ENCODE measurements at regions not wholly inside any gene's neighbourhood (a gene's known extent, or its start where the extent isn't known, plus 50 kb on each side); places are given as distances from the start of the nearest gene placed in this dataset.
A peak's percentile ranks its signal among the peaks of the same experiment; 100 is the strongest.

DNA sequence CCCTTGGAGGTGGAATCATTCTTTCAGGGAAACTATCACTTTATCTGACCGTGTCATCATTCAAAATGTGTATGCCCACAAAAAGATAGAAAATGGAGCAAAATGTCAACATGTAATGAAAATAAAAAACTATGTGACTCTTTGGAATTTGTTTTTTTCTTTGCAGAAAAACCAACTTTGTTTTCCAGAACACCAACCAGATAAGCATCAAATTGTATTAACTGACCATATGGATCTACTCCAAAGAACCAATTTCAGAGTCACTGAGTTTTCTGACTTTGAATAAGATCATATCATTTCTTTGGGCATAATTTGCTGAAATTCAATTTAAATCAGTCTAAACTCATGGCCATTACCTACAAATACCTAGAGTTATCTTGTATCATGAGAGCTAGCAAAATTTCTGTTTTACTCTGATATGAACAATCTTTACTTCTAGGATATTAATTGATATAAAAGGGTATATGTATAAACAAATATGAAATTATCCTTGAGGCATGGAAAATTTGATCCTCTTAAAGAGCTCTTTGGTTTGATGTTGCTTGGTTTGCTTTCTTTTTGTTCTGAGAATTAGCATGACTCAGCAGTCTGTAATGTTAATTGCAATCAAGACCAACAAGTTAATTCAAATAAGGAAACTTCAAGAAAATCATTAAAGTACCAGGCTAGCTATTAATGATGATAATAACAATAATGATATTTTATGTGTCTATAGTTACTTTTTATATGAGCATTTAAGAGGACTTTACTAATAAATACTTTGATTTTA is 444.4 kb upstream of the MARCKS start:
- Histone ChIP-seq H3K4me3 (no peak overlapping the region), H3K27ac (no peak overlapping the region)
- TF ChIP-seq, protein P1, sequence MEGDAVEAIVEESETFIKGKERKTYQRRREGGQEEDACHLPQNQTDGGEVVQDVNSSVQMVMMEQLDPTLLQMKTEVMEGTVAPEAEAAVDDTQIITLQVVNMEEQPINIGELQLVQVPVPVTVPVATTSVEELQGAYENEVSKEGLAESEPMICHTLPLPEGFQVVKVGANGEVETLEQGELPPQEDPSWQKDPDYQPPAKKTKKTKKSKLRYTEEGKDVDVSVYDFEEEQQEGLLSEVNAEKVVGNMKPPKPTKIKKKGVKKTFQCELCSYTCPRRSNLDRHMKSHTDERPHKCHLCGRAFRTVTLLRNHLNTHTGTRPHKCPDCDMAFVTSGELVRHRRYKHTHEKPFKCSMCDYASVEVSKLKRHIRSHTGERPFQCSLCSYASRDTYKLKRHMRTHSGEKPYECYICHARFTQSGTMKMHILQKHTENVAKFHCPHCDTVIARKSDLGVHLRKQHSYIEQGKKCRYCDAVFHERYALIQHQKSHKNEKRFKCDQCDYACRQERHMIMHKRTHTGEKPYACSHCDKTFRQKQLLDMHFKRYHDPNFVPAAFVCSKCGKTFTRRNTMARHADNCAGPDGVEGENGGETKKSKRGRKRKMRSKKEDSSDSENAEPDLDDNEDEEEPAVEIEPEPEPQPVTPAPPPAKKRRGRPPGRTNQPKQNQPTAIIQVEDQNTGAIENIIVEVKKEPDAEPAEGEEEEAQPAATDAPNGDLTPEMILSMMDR (IDR thresholded peaks at IDR 0.05), result no peak
- no peak for DNase-seq (ENCODE audit: low spot score)

DNA sequence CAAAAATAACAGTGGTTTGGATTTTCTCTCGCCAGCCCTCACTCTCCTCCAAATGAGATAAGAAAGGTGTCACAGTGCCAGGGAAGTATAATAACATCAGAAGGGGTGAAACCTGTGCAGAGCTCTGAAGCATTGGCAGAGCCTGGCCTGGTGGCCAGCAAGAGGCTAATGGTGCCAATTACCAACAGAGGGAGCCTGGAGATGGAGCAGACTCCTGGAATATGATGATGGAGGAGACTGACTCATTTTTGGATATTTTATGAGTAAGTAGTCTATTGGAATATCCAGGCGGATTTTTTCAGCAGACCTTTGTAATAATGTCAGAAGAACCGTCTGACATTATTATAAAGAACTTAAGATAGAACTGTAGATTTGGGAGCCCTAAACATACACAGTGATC is 442.6 kb upstream of the MARCKS start:
- no peak for DNase-seq (ENCODE audit: low spot score)
- TF ChIP-seq, protein P1 (IDR thresholded peaks at IDR 0.05), result peak; percentile 24
- Histone ChIP-seq H3K4me3 (no peak overlapping the region), H3K27ac (no peak overlapping the region)

DNA sequence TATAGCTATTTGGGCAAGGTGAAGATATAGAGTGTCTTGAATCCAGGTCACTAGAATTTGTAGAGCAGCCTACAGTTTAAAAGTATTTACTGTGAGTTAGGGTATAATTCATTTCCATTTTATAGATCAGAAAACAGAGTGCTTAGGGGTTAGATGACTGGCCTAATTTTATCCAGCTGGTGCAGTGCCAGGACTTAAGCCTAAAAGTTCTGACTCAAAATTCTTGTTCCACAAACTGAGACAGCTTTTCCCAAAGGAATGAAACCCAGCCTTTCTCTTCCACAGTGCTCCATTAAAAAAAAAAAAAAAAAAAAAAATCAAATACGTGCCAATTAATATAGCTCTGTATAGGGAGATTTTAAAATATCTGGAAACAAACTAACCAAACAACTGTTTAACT is 441.0 kb upstream of the MARCKS start:
- Histone ChIP-seq H3K4me3 (no peak overlapping the region), H3K27ac (no peak overlapping the region)
- DNase-seq (ENCODE audit: low spot score), result no peak
- TF ChIP-seq, protein P1 (IDR thresholded peaks at IDR 0.05), result no peak

DNA sequence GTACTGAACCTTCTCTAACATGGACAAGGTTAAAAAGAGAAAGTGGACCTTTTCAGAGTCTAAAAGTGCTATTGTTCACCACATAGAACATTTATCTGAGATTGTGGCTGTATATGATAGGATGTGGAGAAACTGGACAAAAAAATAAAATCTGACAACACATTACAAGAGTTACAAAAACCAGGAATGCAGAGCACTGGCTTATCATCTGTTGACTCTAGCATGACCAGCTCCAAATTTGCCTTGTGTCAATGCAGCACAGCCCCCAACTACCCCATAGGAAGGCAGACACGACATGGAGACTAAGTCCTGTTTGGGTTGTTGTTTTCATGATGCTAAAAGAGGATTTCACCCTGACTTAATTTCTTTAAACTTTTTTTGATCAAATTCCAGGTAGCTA is 436.9 kb upstream of the MARCKS start:
- Histone ChIP-seq H3K27ac (no peak overlapping the region), H3K4me3 (no peak overlapping the region)

DNA sequence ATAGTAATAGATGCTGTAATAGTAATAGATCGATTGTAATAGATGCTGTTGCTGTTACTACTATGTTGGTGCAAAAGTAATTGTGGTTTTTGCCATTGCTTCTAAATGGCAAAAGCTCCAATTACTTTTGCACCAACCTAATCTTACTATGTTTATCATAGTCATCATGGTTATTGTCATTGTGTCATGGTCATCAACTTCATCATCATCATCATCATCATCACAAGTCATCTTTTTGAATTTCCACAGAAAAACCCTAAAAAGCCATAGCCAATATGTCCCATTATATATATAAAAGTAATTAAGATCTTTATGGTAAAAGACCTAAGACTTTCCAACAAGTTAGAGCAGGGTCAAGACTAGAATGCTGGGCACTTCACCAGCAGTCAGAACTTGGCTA is 435.1 kb upstream of the MARCKS start:
- TF ChIP-seq, protein P1 (IDR thresholded peaks at IDR 0.05), result no peak
- DNase-seq (ENCODE audit: low spot score), result no peak

More for the DNA sequence above, 436.9 kb upstream of the MARCKS start:
- TF ChIP-seq, protein P1 (IDR thresholded peaks at IDR 0.05), result no peak
- no peak for DNase-seq (ENCODE audit: low spot score)

DNA sequence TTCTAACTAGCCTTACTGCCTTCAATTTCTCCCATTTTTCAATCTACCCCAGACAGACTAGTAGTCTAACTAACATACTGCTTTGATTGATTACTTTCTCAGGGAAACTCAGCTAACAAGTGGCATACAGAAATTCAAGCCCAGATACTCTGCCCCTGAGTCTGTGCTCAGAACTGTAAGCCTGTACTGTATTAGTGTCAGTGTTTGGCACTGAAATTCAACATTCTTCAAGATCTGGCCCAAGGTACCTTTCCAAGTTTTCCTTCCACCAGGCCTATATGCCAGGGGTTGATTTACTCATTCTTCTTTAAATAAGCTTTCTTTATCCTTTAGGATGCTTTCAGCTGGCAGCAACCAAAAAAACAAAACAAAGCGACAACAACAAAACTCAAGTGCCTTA is 433.2 kb upstream of the MARCKS start:
- Histone ChIP-seq H3K4me3 (no peak overlapping the region), H3K27ac (no peak overlapping the region)
- DNase-seq (ENCODE audit: low spot score), result no peak
- TF ChIP-seq, protein P1 (IDR thresholded peaks at IDR 0.05), result no peak

More for the DNA sequence above, 435.1 kb upstream of the MARCKS start:
- Histone ChIP-seq H3K4me3 (no peak overlapping the region), H3K27ac (no peak overlapping the region)

DNA sequence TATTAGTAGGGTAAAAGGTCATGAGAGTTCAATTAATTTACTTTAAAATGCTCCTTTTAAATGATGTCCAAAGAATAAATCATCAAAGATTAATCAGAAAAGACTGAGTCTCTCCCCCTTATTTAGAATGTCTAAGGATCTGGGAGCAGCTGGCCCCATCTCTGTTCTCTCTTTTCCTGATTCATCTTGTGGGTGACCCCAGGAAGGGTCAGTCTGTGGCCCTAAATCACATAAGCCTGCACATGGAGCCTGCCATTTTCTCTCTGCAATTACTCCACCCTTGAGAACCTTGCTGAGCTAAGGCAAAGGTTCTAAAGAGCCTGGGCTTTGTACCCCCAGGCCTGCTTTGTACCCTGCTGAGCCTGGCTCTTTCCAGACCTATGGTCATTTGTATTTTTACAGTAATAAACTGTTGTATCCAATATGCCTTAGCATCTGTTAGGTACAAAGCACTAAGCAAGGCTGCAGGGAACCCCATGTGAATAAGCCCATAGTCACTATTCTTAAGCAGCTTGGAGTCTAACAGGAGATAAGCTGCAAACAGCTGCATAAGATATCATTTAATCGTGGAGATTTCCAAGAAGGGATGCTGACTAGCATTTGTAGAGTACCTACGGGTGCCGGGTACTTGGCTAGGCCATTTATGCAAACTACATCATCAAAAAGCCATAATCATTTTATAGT is 431.0 kb upstream of the MARCKS start:
- H3K4me3 ChIP-seq, result no peak overlapping the region
- H3K27ac ChIP-seq, result no peak overlapping the region
- DNase-seq (ENCODE audit: low spot score), result no peak
- TF ChIP-seq, protein P1 (IDR thresholded peaks at IDR 0.05), result no peak
